Testis (tissue), 2 donors: ENCODE measurements at regions not wholly inside any gene's neighbourhood (a gene's known extent, or its start where the extent isn't known, plus 50 kb on each side); places are given as distances from the start of the nearest gene placed in this dataset.

ENCODE experiments used
- DNase-seq: peaks from one replicate; pipeline ENCODE4 v3.0.0-alpha.2; 2019
- H3K27ac ChIP-seq, 2 donors: fragments of 200-600 bp; sonication (generic); one replicate each; pipeline ENCODE4 v1.5.1; 2019
- H3K27me3 ChIP-seq: fragments of 200-600 bp; sonication (generic); one replicate; pipeline ENCODE4 v1.5.1; 2019
- H3K36me3 ChIP-seq: fragments of 200-600 bp; sonication (generic); one replicate; pipeline ENCODE4 v1.5.1; 2017; ENCODE audit warnings: low read depth; ENCODE audit errors: missing control alignments
- H3K4me1 ChIP-seq: fragments of 200-600 bp; sonication (generic); one replicate; pipeline ENCODE4 v1.5.1; 2019
- H3K4me3 ChIP-seq, 2 donors: fragments of 200-600 bp; sonication (generic); one replicate each; pipeline ENCODE4 v1.5.1; 2017 to 2019
- H3K9me3 ChIP-seq: fragments of 200-600 bp; sonication (generic); one replicate; pipeline ENCODE4 v1.5.1; 2017
- CTCF ChIP-seq, 3 experiments: fragments of 450-650 bp in 2 of 3; fragments of 200-600 bp in 1 of 3; sonication (generic) in 1 of 3; IDR thresholded peaks; one replicate each; pipeline ENCODE4 v1.5.1; 2016 to 2019; ENCODE audit warnings: antibody characterized with exemption in 3 of 3, mild to moderate bottlenecking in 2 of 3, moderate library complexity in 1 of 3
- POLR2A ChIP-seq: fragments of 450-650 bp; IDR thresholded peaks from one replicate; pipeline ENCODE4 v1.6.1; 2017; ENCODE audit warnings: antibody characterized with exemption, mild to moderate bottlenecking, moderate library complexity
- WGBS, 2 donors: methylation state at CpG; one replicate each; pipeline ENCODE4 v1.1.5; 2018; 5-methylcytosine and 5-hydroxymethylcytosine counted together
- intact Hi-C: fragments of 100-400 bp; cut with DNase I; formaldehyde crosslinking; loops from one replicate; pipeline ENCODE4 v1.15.1; 2023; ENCODE audit warnings: low total_unique reads

DNA sequence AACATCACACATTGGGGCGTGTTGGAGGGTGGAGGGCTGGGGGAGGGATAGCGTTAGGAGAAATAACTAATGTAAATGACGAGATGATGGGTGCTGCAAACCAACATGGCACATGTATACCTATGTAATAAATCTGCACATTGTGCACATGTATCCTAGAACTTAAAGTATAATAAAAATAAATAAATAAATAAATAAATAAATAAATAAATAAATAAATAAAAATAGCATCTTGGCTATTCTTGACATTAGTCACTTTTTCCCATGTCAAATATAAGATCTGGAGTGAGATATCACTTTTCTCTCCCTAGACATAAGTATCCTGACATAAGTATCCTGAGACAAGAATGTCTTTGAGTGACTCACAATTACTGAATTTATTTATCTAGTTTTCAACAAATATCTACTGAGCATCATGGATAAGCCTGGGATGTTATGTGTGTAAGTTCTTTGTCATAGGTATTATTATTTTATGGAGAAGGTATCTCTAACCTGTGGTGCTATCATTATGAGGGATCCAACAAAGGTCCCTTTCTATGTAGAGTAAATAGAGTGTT, 691.3 kb downstream of the SORCS1 start:
- Histone ChIP-seq H3K4me3 (no peak overlapping the region), H3K27me3 (no peaks in the 10 kb centered on the region), H3K4me1 (no peaks in the 10 kb centered on the region), H3K36me3 (no peaks in the 10 kb centered on the region), H3K27ac (no peak overlapping the region), H3K9me3 (no peaks in the 10 kb centered on the region)
- no peak for DNase-seq
- WGBS, 2 donors = 92 to 97% methylated on average over 3 of the region's 3 CpGs
- no peak for TF ChIP-seq POLR2A
- no peak for TF ChIP-seq CTCF (IDR thresholded peaks at IDR 0.05)
- intact Hi-C loops = no loop called here

DNA sequence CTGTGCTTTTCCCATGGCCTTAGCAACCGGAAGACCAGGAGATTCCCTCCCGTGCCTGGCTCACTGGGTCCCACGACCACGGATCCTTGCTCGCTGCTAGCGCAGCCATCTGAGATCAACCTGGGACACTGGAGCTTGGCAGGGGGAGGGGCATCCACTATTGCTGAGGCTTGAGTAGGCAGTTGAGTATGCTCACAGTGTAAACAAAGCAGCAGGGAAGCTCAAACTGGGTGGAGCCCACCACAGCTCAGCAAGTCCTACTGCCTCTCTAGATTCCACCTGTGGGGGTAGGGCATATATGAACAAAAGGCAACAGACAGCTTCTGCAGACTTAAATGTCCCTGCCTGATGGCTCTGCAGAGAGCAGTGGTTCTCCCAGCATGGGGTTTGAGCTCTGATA, 697.0 kb downstream of the SORCS1 start:
- no peak for DNase-seq
- H3K27ac ChIP-seq = no peak overlapping the region
- 92 to 97% methylated on average over 6 of the region's 6 CpGs for WGBS, 2 donors
- H3K27me3 ChIP-seq = no peaks in the 10 kb centered on the region
- H3K36me3 ChIP-seq = no peaks in the 10 kb centered on the region
- no peaks in the 10 kb centered on the region for H3K4me1 ChIP-seq
- intact Hi-C loops = no loop called here
- no peak overlapping the region for H3K4me3 ChIP-seq
- TF ChIP-seq POLR2A (no peak), CTCF (IDR thresholded peaks at IDR 0.05) (no peak)
- H3K9me3 ChIP-seq = no peaks in the 10 kb centered on the region

GRCh38 chr10:106457522-106457921, 707.0 kb downstream of the SORCS1 start:
- no peaks in the 10 kb centered on the region for H3K9me3 ChIP-seq
- no peak for TF ChIP-seq POLR2A
- TF ChIP-seq CTCF (IDR thresholded peaks at IDR 0.05) = no peak
- no peaks in the 10 kb centered on the region for H3K4me1 ChIP-seq
- no peak overlapping the region for H3K27ac ChIP-seq
- WGBS, 2 donors = 87 to 90% methylated on average over 3 of the region's 3 CpGs
- intact Hi-C loops = no loop called here
- no peaks in the 10 kb centered on the region for H3K27me3 ChIP-seq
- no peak overlapping the region for H3K4me3 ChIP-seq
- no peak for DNase-seq
- H3K36me3 ChIP-seq = no peaks in the 10 kb centered on the region

GRCh38 chr10:106454233-106454632, 710.3 kb downstream of the SORCS1 start:
- Histone ChIP-seq H3K27ac (no peak overlapping the region), H3K4me1 (no peaks in the 10 kb centered on the region), H3K36me3 (no peaks in the 10 kb centered on the region), H3K4me3 (no peak overlapping the region), H3K27me3 (no peaks in the 10 kb centered on the region), H3K9me3 (no peaks in the 10 kb centered on the region)
- intact Hi-C loops = no loop called here
- no peak for DNase-seq
- no peak for TF ChIP-seq POLR2A
- no peak for TF ChIP-seq CTCF (IDR thresholded peaks at IDR 0.05)
- 70 to 80% methylated on average over 3 of the region's 3 CpGs for WGBS, 2 donors

DNA sequence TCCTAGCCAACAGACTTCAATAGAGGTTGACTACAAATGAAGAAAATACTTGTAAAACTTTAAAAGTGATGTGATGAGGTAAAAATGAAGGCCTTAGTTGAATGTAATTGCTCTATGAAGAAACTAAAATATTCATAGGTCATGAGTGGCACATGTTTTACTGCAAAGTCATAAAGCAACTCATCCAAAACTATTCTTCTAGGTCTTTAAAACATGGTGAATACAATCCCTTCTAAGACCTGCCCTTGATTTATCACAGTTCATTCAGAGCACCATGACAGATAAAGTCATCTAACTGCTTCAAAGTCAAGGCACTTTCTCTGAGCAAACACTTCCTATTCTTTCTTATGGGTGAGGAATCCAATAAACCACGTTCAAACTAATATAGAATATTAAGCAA, 713.5 kb downstream of the SORCS1 start:
- DNase-seq = no peak
- Histone ChIP-seq H3K9me3 (no peaks in the 10 kb centered on the region), H3K4me3 (no peak overlapping the region), H3K36me3 (no peaks in the 10 kb centered on the region), H3K27me3 (no peaks in the 10 kb centered on the region), H3K27ac (no peak overlapping the region), H3K4me1 (no peaks in the 10 kb centered on the region)
- TF ChIP-seq POLR2A (no peak), CTCF (IDR thresholded peaks at IDR 0.05) (no peak)
- 85 to 91% methylated on average over 1 of the region's 1 CpG for WGBS, 2 donors
- intact Hi-C loops = no loop called here
